H1 (cell line): ENCODE measurements at regions not wholly inside any gene's neighbourhood (a gene's known extent, or its start where the extent isn't known, plus 50 kb on each side); places are given as distances from the start of the nearest gene placed in this dataset.

ENCODE experiments used
- BRCA1 ChIP-seq: IDR thresholded peaks from 2 replicates; pipeline ENCODE4 v1.6.1; 2012; ENCODE audit warnings: low read depth, low read length, improper control_type of control experiment
- EZH2 ChIP-seq: fragments of 200-600 bp; sonication (generic); IDR thresholded peaks from 2 replicates; pipeline ENCODE4 v1.7.1; 2012; ENCODE audit warnings: low read depth, mild to moderate bottlenecking, moderate library complexity, low read length, inconsistent platforms; ENCODE audit not compliant: severe bottlenecking
- POLR2AphosphoS5 ChIP-seq: IDR thresholded peaks from 2 replicates; pipeline ENCODE4 v1.6.1; 2011; ENCODE audit warnings: low read depth, low read length
- SUZ12 ChIP-seq: fragments of 200-600 bp; sonication (generic); IDR thresholded peaks from 2 replicates; pipeline ENCODE4 v1.6.1; 2012; ENCODE audit warnings: mild to moderate bottlenecking, inconsistent platforms, low read length, moderate library complexity, mixed read lengths
- TF ChIP-seq, protein P1 (sequence below), 3 experiments: IDR thresholded peaks; 1 replicate in 2 of 3; 2 replicates in 1 of 3; pipeline versions ENCODE4 v1.5.1 to v1.6.1; 2011; ENCODE audit warnings: low read length in 3 of 3, mild to moderate bottlenecking in 3 of 3, inconsistent platforms in 2 of 3, low read depth in 1 of 3, moderate library complexity in 1 of 3; ENCODE audit not compliant: insufficient read depth in 1 of 3; ENCODE audit errors: control extremely low read depth in 1 of 3

DNA sequence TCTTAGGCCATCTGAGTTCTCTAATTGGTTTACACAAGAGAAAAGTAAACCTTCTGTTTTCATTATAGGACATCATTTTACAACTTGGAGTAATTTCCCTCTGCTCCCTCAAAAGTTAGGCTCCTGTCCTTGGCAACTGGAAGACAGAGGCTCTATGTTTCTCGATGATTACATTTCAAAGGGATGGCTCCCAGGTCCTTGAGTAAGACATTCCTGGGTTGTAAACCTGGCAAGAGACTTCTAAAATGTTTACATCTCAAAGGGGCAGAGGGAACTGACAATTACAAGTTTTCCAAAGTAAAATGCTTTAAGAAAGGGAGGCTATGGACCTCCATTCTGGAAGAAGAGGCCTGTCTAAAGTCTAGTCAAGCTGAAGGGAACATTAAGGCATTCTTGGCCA is 268.3 kb upstream of the REG3G start:
- TF ChIP-seq, protein P1, sequence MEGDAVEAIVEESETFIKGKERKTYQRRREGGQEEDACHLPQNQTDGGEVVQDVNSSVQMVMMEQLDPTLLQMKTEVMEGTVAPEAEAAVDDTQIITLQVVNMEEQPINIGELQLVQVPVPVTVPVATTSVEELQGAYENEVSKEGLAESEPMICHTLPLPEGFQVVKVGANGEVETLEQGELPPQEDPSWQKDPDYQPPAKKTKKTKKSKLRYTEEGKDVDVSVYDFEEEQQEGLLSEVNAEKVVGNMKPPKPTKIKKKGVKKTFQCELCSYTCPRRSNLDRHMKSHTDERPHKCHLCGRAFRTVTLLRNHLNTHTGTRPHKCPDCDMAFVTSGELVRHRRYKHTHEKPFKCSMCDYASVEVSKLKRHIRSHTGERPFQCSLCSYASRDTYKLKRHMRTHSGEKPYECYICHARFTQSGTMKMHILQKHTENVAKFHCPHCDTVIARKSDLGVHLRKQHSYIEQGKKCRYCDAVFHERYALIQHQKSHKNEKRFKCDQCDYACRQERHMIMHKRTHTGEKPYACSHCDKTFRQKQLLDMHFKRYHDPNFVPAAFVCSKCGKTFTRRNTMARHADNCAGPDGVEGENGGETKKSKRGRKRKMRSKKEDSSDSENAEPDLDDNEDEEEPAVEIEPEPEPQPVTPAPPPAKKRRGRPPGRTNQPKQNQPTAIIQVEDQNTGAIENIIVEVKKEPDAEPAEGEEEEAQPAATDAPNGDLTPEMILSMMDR (IDR thresholded peaks at IDR 0.05; ENCODE audit: control extremely low read depth in 1 of 3, insufficient read depth in 1 of 3, low read depth in 1 of 3, low read length in 3 of 3), result no peak
- TF ChIP-seq BRCA1, result no peak
- no peak for TF ChIP-seq EZH2
- no peak for TF ChIP-seq SUZ12
- TF ChIP-seq POLR2AphosphoS5, result no peak
